HG03060 (cell line): ENCODE measurements at regions not wholly inside any gene's neighbourhood (a gene's known extent, or its start where the extent isn't known, plus 50 kb on each side); places are given as distances from the start of the nearest gene placed in this dataset.

ENCODE experiments used
- ATAC-seq: cut with Tn5 transposase; IDR thresholded peaks from one replicate; pipeline ENCODE4 v1.9.1; 2021; ENCODE audit warnings: low read depth, moderate number of reproducible peaks; ENCODE audit not compliant: unreplicated experiment

GRCh38 chr7:109964780-109965179 lies 1126.1 kb upstream of the LRRN3 start:
- no peak for ATAC-seq

- ATAC-seq, result no peak
Observed at GRCh38 chr7:109967406-109967805, 1123.5 kb upstream of the LRRN3 start.

- ATAC-seq, result no peak
Observed at GRCh38 chr7:109983618-109984017, 1107.3 kb upstream of the LRRN3 start.

GRCh38 chr7:109984729-109985128 lies 1106.2 kb upstream of the LRRN3 start:
- no peak for ATAC-seq

GRCh38 chr7:109986701-109987100 lies 1104.2 kb upstream of the LRRN3 start:
- no peak for ATAC-seq

- no peak for ATAC-seq
Observed at GRCh38 chr7:109996411-109996810, 1094.5 kb upstream of the LRRN3 start.

GRCh38 chr7:109996927-109997326 lies 1094.0 kb upstream of the LRRN3 start:
- ATAC-seq, result no peak

GRCh38 chr7:109997837-109998236 lies 1093.1 kb upstream of the LRRN3 start:
- no peak for ATAC-seq

- ATAC-seq, result no peak
Observed at GRCh38 chr7:110001254-110001938, 1089.5 kb upstream of the LRRN3 start.

GRCh38 chr7:110003827-110004226 lies 1087.1 kb upstream of the LRRN3 start:
- ATAC-seq, result no peak

- no peak for ATAC-seq
Observed at GRCh38 chr7:110007320-110008063, 1083.4 kb upstream of the LRRN3 start.

- no peak for ATAC-seq
Observed at GRCh38 chr7:110010359-110010758, 1080.6 kb upstream of the LRRN3 start.

- ATAC-seq, result no peak
Observed at GRCh38 chr7:110017405-110017804, 1073.5 kb upstream of the LRRN3 start.

- no peak for ATAC-seq
Observed at GRCh38 chr7:110027385-110027784, 1063.5 kb upstream of the LRRN3 start.

GRCh38 chr7:110043519-110043918 lies 1047.4 kb upstream of the LRRN3 start:
- ATAC-seq, result no peak

GRCh38 chr7:110050785-110051184 lies 1040.1 kb upstream of the LRRN3 start:
- ATAC-seq, result no peak

GRCh38 chr7:110051372-110051771 lies 1039.6 kb upstream of the LRRN3 start:
- ATAC-seq, result no peak

- no peak for ATAC-seq
Observed at GRCh38 chr7:110056331-110056730, 1034.6 kb upstream of the LRRN3 start.

GRCh38 chr7:110058401-110058800 lies 1032.5 kb upstream of the LRRN3 start:
- no peak for ATAC-seq

GRCh38 chr7:110061387-110061786 lies 1029.5 kb upstream of the LRRN3 start:
- ATAC-seq, result no peak

GRCh38 chr7:110065121-110065520 lies 1025.8 kb upstream of the LRRN3 start:
- no peak for ATAC-seq

- ATAC-seq, result no peak
Observed at GRCh38 chr7:110066843-110067242, 1024.1 kb upstream of the LRRN3 start.
